NCI-H82 treated with DMSO at 0.1 percent for 48 hours (cell line): ENCODE measurements at regions not wholly inside any gene's neighbourhood (a gene's known extent, or its start where the extent isn't known, plus 50 kb on each side); places are given as distances from the start of the nearest gene placed in this dataset.

Source experiments
- DNase-seq: peaks from one replicate; lab custom pipeline; 2025; ENCODE audit not compliant: unreplicated experiment; lab: John Stamatoyannopoulos, UW

- DNase-seq: no peak
Observed at GRCh38 chr2:19685731-19686130, 216.1 kb downstream of the TTC32 start.

GRCh38 chr2:19684516-19684915, 217.3 kb downstream of the TTC32 start:
- DNase-seq: no peak

GRCh38 chr2:19683556-19683955, 218.2 kb downstream of the TTC32 start:
- no peak for DNase-seq

GRCh38 chr2:19682493-19682892, 219.3 kb downstream of the TTC32 start:
- no peak for DNase-seq

- DNase-seq: no peak
Observed at GRCh38 chr2:19677825-19678518, 223.8 kb downstream of the TTC32 start.

- no peak for DNase-seq
Observed at GRCh38 chr2:19677215-19677777, 224.5 kb downstream of the TTC32 start.

GRCh38 chr2:19676770-19677169, 225.0 kb downstream of the TTC32 start:
- no peak for DNase-seq

- no peak for DNase-seq
Observed at GRCh38 chr2:19675856-19676460, 225.8 kb downstream of the TTC32 start.

GRCh38 chr2:19675003-19675629, 226.7 kb downstream of the TTC32 start:
- no peak for DNase-seq

- DNase-seq: no peak
Observed at GRCh38 chr2:19674051-19675002, 227.5 kb downstream of the TTC32 start.

GRCh38 chr2:19673213-19673791, 228.5 kb downstream of the TTC32 start:
- peak; percentile 12 for DNase-seq

- DNase-seq: no peak
Observed at GRCh38 chr2:19671916-19672315, 229.9 kb downstream of the TTC32 start.

GRCh38 chr2:19671311-19671710, 230.5 kb downstream of the TTC32 start:
- no peak for DNase-seq

- DNase-seq: no peak
Observed at GRCh38 chr2:19670303-19670702, 231.5 kb downstream of the TTC32 start.

GRCh38 chr2:19669559-19669958, 232.2 kb downstream of the TTC32 start:
- DNase-seq: no peak

- DNase-seq: no peak
Observed at GRCh38 chr2:19669126-19669525, 232.7 kb downstream of the TTC32 start.

- no peak for DNase-seq
Observed at GRCh38 chr2:19667536-19667949, 234.2 kb downstream of the TTC32 start.

GRCh38 chr2:19667085-19667484, 234.7 kb downstream of the TTC32 start:
- DNase-seq: no peak

- no peak for DNase-seq
Observed at GRCh38 chr2:19664646-19665045, 237.1 kb downstream of the TTC32 start.

GRCh38 chr2:19659024-19659792, 242.6 kb downstream of the TTC32 start:
- DNase-seq: no peak
